ENCODE measurements at regions not wholly inside any gene's neighbourhood (a gene's known extent, or its start where the extent isn't known, plus 50 kb on each side); places are given as distances from the start of the nearest gene placed in this dataset.

DNA sequence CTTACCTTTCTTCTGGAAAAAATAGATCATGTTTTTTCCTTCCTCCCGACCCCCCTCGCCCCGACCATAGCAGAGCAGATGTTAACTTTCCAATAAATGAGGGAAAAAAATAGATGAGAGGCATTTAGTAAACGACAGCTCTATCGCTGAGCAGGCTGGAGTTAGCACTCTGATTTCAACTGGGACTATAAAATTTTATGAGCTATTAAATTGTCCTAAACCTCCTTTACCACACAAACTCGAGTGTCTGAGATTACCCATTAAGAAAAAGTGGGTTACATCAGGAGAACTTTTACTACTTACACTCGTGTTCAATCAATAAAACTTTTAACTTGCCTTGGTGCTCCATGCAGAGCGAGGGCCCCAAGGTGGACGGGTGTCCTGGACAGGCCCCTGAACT is 59.8 kb upstream of the RNU6ATAC start:
- TF ChIP-seq CTCF (IDR thresholded peaks at IDR 0.05) = no peak

GRCh38 chr9:134224567-134225093 is 60.3 kb upstream of the RNU6ATAC start:
- TF ChIP-seq CTCF (IDR thresholded peaks at IDR 0.05) = no peak

GRCh38 chr9:134225186-134225585 is 60.8 kb upstream of the RNU6ATAC start:
- no peak for TF ChIP-seq CTCF (IDR thresholded peaks at IDR 0.05)

DNA sequence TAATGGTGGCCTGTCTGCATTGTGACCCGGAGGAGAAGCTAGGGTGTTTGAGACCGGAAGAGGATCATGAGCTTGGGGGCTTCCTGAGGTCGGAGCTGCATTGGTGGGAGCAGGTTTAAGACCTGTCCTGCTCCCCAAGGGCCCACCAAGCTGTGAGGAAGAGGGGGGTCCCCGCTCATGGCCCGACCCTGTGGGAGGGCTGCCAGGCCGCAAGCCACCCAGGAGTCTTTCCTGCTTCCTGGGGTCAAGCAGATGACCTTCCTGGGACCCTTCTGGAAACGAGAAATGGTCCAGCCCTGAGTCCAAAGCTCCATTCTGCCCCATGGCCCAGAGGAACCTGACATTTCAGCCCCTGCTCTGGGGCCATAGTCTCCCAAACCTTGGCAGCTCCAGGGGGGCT is 61.5 kb upstream of the RNU6ATAC start:
- no peak for TF ChIP-seq CTCF (IDR thresholded peaks at IDR 0.05)

- TF ChIP-seq CTCF (IDR thresholded peaks at IDR 0.05) = no peak
Measured at GRCh38 chr9:134226221-134226930, 62.0 kb upstream of the RNU6ATAC start.

GRCh38 chr9:134227451-134228411 is 63.4 kb upstream of the RNU6ATAC start:
- TF ChIP-seq CTCF (IDR thresholded peaks at IDR 0.05) = no peak

DNA sequence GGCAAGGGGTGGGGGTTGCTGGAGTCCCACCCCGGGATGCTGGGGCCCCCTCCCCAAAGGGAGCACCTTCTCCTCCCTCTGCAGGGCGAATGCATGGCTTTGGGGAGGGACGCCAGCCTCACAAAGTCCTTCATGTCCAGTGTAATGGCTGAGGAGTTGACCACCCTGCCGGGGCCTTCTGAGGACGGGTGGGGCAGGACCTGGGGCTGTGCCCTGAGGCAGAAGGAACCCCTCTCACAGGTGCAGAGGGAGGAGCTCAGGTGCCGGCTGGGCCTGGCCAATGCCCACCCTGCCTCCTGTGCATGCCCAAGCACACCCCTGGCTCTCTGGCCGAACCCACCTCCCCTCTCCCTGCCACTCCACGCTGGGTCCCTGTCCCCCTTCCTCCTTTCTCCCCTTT is 64.3 kb upstream of the RNU6ATAC start:
- no peak for TF ChIP-seq CTCF (IDR thresholded peaks at IDR 0.05)

All from LNCAP (cell line).